DND-41 (cell line): ENCODE measurements at regions not wholly inside any gene's neighbourhood (a gene's known extent, or its start where the extent isn't known, plus 50 kb on each side); places are given as distances from the start of the nearest gene placed in this dataset.

Experiments
- EZH2 ChIP-seq: IDR thresholded peaks from 3 replicates; pipeline ENCODE4 v1.6.1; 2012; ENCODE audit warnings: borderline replicate concordance, low read depth, mild to moderate bottlenecking, moderate library complexity, low read length, inconsistent platforms; ENCODE audit not compliant: severe bottlenecking
- TF ChIP-seq, protein P1 (sequence below): IDR thresholded peaks from 2 replicates; pipeline ENCODE4 v1.5.1; 2012; ENCODE audit warnings: borderline replicate concordance, low read length, moderate library complexity, mild to moderate bottlenecking; ENCODE audit not compliant: poor library complexity, severe bottlenecking; ENCODE audit errors: extremely low read depth

GRCh38 chr13:86579662-86580061, 780.4 kb upstream of the SLITRK6 start:
- TF ChIP-seq, protein P1, sequence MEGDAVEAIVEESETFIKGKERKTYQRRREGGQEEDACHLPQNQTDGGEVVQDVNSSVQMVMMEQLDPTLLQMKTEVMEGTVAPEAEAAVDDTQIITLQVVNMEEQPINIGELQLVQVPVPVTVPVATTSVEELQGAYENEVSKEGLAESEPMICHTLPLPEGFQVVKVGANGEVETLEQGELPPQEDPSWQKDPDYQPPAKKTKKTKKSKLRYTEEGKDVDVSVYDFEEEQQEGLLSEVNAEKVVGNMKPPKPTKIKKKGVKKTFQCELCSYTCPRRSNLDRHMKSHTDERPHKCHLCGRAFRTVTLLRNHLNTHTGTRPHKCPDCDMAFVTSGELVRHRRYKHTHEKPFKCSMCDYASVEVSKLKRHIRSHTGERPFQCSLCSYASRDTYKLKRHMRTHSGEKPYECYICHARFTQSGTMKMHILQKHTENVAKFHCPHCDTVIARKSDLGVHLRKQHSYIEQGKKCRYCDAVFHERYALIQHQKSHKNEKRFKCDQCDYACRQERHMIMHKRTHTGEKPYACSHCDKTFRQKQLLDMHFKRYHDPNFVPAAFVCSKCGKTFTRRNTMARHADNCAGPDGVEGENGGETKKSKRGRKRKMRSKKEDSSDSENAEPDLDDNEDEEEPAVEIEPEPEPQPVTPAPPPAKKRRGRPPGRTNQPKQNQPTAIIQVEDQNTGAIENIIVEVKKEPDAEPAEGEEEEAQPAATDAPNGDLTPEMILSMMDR, result no peak
- TF ChIP-seq EZH2, result no peak
